GM12878 (cell line): ENCODE measurements at regions not wholly inside any gene's neighbourhood (a gene's known extent, or its start where the extent isn't known, plus 50 kb on each side); places are given as distances from the start of the nearest gene placed in this dataset.

ENCODE experiments used
- ATAC-seq: fragments of 200-7000 bp; cut with Tn5 transposase; 3 replicates; pipeline ENCODE4 v1.9.1; 2020; ENCODE audit warnings: mild to moderate bottlenecking, moderate library complexity
- BruUV-seq: library from RNA; stranded (reverse); fragments of 400-500 nt; replicated peaks from 2 replicates; lab custom pipeline; 2021; lab: Mats Ljungman, UMichigan
- CTCF ChIA-PET: fragments of 300-600 bp; sonication (Branson Sonifier 250); formaldehyde crosslinking; extraction: SDS; loops from one replicate; lab custom pipeline; 2021; ENCODE audit warnings: inconsistent platforms; lab: Yijun Ruan, JAX
- POLR2A ChIA-PET: fragments of 350-600 bp; formaldehyde crosslinking; extraction: SDS; loops from one replicate; lab custom pipeline; 2021; ENCODE audit warnings: inconsistent platforms; lab: Charles Lee
- RAD21 ChIA-PET: fragments of 300-600 bp; sonication (Branson Sonifier 250); formaldehyde crosslinking; loops from one replicate; lab custom pipeline; 2023; ENCODE audit warnings: antibody characterized with exemption; ENCODE audit not compliant: unreplicated experiment; lab: Charles Lee
- SMC1A ChIA-PET: fragments of 300-600 bp; sonication (Branson Sonifier 250); formaldehyde crosslinking; loops from one replicate; lab custom pipeline; 2023; ENCODE audit not compliant: unreplicated experiment, uncharacterized antibody; lab: Charles Lee
- DNase-seq: peaks from one replicate; pipeline ENCODE4 v3.0.0-alpha.2; 2011; ENCODE audit warnings: low read depth, low spot score
- FAIRE-seq: peaks from 3 replicates; lab custom pipeline; 2011; peaks lifted over from hg19 to GRCh38; lab: Jason Lieb, UNC
- H2AFZ ChIP-seq: 2 replicates; pipeline ENCODE4 v1.6.0; 2011; ENCODE audit warnings: low read depth, low read length, control low read depth; ENCODE audit not compliant: control insufficient read depth
- H3K27ac ChIP-seq: 2 replicates; pipeline ENCODE4 v1.5.1; 2011; ENCODE audit warnings: control low read depth; ENCODE audit not compliant: control insufficient read depth, insufficient read depth
- H3K27me3 ChIP-seq, 2 experiments: replicated peaks in 1 of 2; 2 replicates each; pipeline versions ENCODE4 v1.6.0 to v1.6.1; 2011; ENCODE audit warnings: low read length in 1 of 2; ENCODE audit not compliant: control insufficient read depth in 2 of 2, insufficient read depth in 2 of 2
- H3K36me3 ChIP-seq, 2 experiments: 2 replicates each; pipeline ENCODE4 v1.5.1; 2011; ENCODE audit warnings: low read length in 1 of 2; ENCODE audit not compliant: control insufficient read depth in 2 of 2, insufficient read depth in 2 of 2
- H3K4me1 ChIP-seq: 2 replicates; pipeline ENCODE4 v1.6.1; 2011; ENCODE audit warnings: mild to moderate bottlenecking, low read length, moderate library complexity, mixed read lengths; ENCODE audit not compliant: control insufficient read depth, insufficient read depth
- H3K4me2 ChIP-seq: 2 replicates; pipeline ENCODE4 v1.6.0; 2011; ENCODE audit warnings: control low read depth; ENCODE audit not compliant: control insufficient read depth, insufficient read depth
- H3K4me3 ChIP-seq: fragments of 200-600 bp; sonication (generic); 2 replicates; pipeline ENCODE4 v1.5.1; 2016
- H3K79me2 ChIP-seq: 2 replicates; pipeline ENCODE4 v1.6.0; 2011; ENCODE audit warnings: low read length; ENCODE audit not compliant: control insufficient read depth, insufficient read depth
- H3K9ac ChIP-seq: 2 replicates; pipeline ENCODE4 v1.8.0; 2011; ENCODE audit warnings: low read length, control low read depth, mixed read lengths; ENCODE audit not compliant: control insufficient read depth, insufficient read depth
- H3K9me3 ChIP-seq: replicated peaks from 3 replicates; pipeline ENCODE4 v1.5.1; 2011; ENCODE audit warnings: mild to moderate bottlenecking, low read length; ENCODE audit not compliant: control insufficient read depth, insufficient read depth
- H4K20me1 ChIP-seq: 2 replicates; pipeline ENCODE4 v1.6.0; 2011; ENCODE audit not compliant: control insufficient read depth, insufficient read depth
- EP300 ChIP-seq, 2 experiments: fragments of 150-350 bp in 1 of 2; IDR thresholded peaks; 2 replicates each; pipeline ENCODE4 v1.6.1; 2011 to 2012; ENCODE audit warnings: low read depth in 2 of 2, low read length in 2 of 2, borderline replicate concordance in 1 of 2, improper control_type of control experiment in 1 of 2, inconsistent platforms in 1 of 2; ENCODE audit not compliant: control insufficient read depth in 1 of 2
- NFIC ChIP-seq: IDR thresholded peaks from 2 replicates; pipeline ENCODE4 v1.6.1; 2012; ENCODE audit warnings: low read depth, mild to moderate bottlenecking, inconsistent platforms, low read length, moderate library complexity
- PAX8 ChIP-seq: fragments of 450-650 bp; IDR thresholded peaks from 2 replicates; pipeline ENCODE4 v1.6.1; 2017; ENCODE audit warnings: mild to moderate bottlenecking, moderate library complexity
- POLR2AphosphoS2 ChIP-seq: IDR thresholded peaks from 2 replicates; pipeline ENCODE4 v1.6.1; 2011; ENCODE audit warnings: low read depth, mild to moderate bottlenecking, low read length, improper control_type of control experiment, moderate library complexity
- RAD21 ChIP-seq: IDR thresholded peaks from 2 replicates; pipeline ENCODE4 v1.6.1; 2011; ENCODE audit warnings: mild to moderate bottlenecking, low read depth, low read length, moderate library complexity; ENCODE audit not compliant: insufficient read depth
- RUNX3 ChIP-seq: IDR thresholded peaks from 2 replicates; pipeline ENCODE4 v1.6.1; 2012; ENCODE audit warnings: low read length, inconsistent platforms
- SMC3 ChIP-seq: IDR thresholded peaks from 2 replicates; pipeline ENCODE4 v1.6.1; 2011; ENCODE audit warnings: low read length, improper control_type of control experiment, borderline replicate concordance
- SUZ12 ChIP-seq: fragments of 200-600 bp; sonication (generic); IDR thresholded peaks from one replicate; pipeline ENCODE4 v1.6.1; 2018; ENCODE audit warnings: antibody characterized with exemption, mild to moderate bottlenecking; ENCODE audit not compliant: unreplicated experiment
- TCF3 ChIP-seq: IDR thresholded peaks from 2 replicates; pipeline ENCODE4 v1.6.1; 2012; ENCODE audit warnings: low read depth, mild to moderate bottlenecking, low read length, borderline replicate concordance; ENCODE audit not compliant: insufficient read depth
- WGBS: methylation state at CpG from one replicate; pipeline ENCODE4 v1.1.6; 2016; ENCODE audit warnings: low lambda C conversion rate; ENCODE audit not compliant: insufficient replicate concordance, insufficient coverage; ENCODE audit errors: missing lambda C conversion rate; 5-methylcytosine and 5-hydroxymethylcytosine counted together
- in situ Hi-C: fragments of 300-500 bp; cut with MboI; formaldehyde crosslinking; loops from 9 replicates; pipeline ENCODE4 v1.14.3; 2018; ENCODE audit warnings: mixed read lengths
- intact Hi-C: fragments of 100-400 bp; cut with micrococcal nuclease; formaldehyde crosslinking; loops from one replicate; pipeline ENCODE4 v1.14.2; 2022; ENCODE audit not compliant: unreplicated experiment
- TF ChIP-seq, protein P1 (sequence below): fragments of 150-350 bp; IDR thresholded peaks from 2 replicates; pipeline ENCODE4 v1.6.1; 2014; ENCODE audit warnings: mild to moderate bottlenecking, low read depth, low read length
- TF ChIP-seq, protein P2 (sequence below): IDR thresholded peaks from 2 replicates; pipeline ENCODE4 v1.6.1; 2012; ENCODE audit warnings: low read depth, low read length, improper control_type of control experiment

DNA sequence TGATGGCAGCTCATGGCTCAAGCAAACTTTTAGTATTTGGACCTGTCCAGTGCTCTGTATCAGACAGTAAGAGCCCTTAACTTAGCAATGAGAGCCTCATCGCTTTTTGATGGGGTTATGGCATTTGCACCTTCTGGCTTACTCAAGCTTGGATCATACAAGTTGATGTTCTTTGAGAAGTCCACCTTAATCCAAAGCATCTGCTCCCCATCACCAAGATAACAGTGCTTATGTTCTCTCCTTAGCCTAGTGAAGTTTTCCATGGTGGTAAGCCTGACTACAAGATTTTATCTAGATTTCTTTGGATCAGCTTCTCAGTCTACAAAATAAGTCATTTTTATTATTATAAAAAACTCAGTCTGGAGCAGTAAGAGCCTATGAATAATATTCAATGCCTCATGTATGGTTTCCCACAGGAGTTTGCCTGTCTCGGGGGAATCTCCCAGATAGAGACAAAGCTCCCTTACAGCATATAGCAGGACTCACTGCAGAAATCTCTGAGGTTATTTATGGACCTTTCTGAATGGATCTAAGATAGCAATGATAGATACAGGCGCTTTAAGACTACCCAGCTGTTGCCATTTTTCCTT lies 472.2 kb upstream of the LINC00305 start:
- Histone ChIP-seq H3K27me3 (no peaks in the 10 kb centered on the region), H3K79me2 (no peaks in the 10 kb centered on the region), H3K36me3 (no peaks in the 10 kb centered on the region), H3K4me2 (no peak overlapping the region), H3K9ac (no peak overlapping the region), H3K4me3 (no peak overlapping the region), H3K9me3 (no peaks in the 10 kb centered on the region), H3K4me1 (no peaks in the 10 kb centered on the region), H3K27ac (no peak overlapping the region), H2AFZ (no peak overlapping the region), H4K20me1 (no peaks in the 10 kb centered on the region)
- SMC1A ChIA-PET: no interaction called here
- intact Hi-C loops (no loop called here), in situ Hi-C loops (no loop called here)
- TF ChIP-seq RUNX3 (no peak), NFIC (no peak), POLR2AphosphoS2 (no peak), RAD21 (no peak), SMC3 (no peak), SUZ12 (no peak), EP300 (IDR thresholded peaks at IDR 0.05; ENCODE audit: borderline replicate concordance in 1 of 2, control insufficient read depth in 1 of 2, low read depth in 2 of 2, low read length in 2 of 2) (no peak), PAX8 (no peak), TCF3 (no peak)
- TF ChIP-seq, protein P1, sequence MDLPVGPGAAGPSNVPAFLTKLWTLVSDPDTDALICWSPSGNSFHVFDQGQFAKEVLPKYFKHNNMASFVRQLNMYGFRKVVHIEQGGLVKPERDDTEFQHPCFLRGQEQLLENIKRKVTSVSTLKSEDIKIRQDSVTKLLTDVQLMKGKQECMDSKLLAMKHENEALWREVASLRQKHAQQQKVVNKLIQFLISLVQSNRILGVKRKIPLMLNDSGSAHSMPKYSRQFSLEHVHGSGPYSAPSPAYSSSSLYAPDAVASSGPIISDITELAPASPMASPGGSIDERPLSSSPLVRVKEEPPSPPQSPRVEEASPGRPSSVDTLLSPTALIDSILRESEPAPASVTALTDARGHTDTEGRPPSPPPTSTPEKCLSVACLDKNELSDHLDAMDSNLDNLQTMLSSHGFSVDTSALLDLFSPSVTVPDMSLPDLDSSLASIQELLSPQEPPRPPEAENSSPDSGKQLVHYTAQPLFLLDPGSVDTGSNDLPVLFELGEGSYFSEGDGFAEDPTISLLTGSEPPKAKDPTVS: no peak
- TF ChIP-seq, protein P2, sequence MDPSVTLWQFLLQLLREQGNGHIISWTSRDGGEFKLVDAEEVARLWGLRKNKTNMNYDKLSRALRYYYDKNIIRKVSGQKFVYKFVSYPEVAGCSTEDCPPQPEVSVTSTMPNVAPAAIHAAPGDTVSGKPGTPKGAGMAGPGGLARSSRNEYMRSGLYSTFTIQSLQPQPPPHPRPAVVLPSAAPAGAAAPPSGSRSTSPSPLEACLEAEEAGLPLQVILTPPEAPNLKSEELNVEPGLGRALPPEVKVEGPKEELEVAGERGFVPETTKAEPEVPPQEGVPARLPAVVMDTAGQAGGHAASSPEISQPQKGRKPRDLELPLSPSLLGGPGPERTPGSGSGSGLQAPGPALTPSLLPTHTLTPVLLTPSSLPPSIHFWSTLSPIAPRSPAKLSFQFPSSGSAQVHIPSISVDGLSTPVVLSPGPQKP: no peak
- CTCF ChIA-PET: no interaction called here
- FAIRE-seq (no peak), ATAC-seq (no peak), DNase-seq (no peak)
- BruUV-seq: no TSS peak
- POLR2A ChIA-PET: no interaction called here
- 10% methylated on average over 3 of the region's 3 CpGs for WGBS
- RAD21 ChIA-PET: no interaction called here
